Upper lobe of left lung (tissue), 4 donors: ENCODE measurements at regions not wholly inside any gene's neighbourhood (a gene's known extent, or its start where the extent isn't known, plus 50 kb on each side); places are given as distances from the start of the nearest gene placed in this dataset.

Experiments used
- CTCF ChIP-seq, 6 experiments: fragments of 450-650 bp in 4 of 6; fragments of 200-600 bp in 2 of 6; sonication (generic) in 2 of 6; IDR thresholded peaks; one replicate each; pipeline ENCODE4 v1.5.1; 2016 to 2019; ENCODE audit warnings: antibody characterized with exemption in 6 of 6
- EP300 ChIP-seq, 4 donors: sonication (generic); formaldehyde crosslinking; IDR thresholded peaks; one replicate each; pipeline ENCODE4 v1.5.1; 2017; ENCODE audit warnings: antibody characterized with exemption in 4 of 4, control low read depth in 2 of 4
- POLR2A ChIP-seq, 4 donors: fragments of 450-650 bp; IDR thresholded peaks; one replicate each; pipeline ENCODE4 v1.5.1; 2016 to 2017; ENCODE audit warnings: antibody characterized with exemption in 4 of 4, mild to moderate bottlenecking in 2 of 4
- POLR2AphosphoS5 ChIP-seq, 2 donors: sonication (generic); formaldehyde crosslinking; IDR thresholded peaks; one replicate each; pipeline ENCODE4 v1.5.1; 2017; ENCODE audit warnings: antibody characterized with exemption in 2 of 2

GRCh38 chr10:64731016-64731415 is 1209.8 kb downstream of the REEP3 start:
- no peak for TF ChIP-seq CTCF (IDR thresholded peaks at IDR 0.05)
- TF ChIP-seq POLR2A (IDR thresholded peaks at IDR 0.05): no peak
- no peak for TF ChIP-seq POLR2AphosphoS5 (IDR thresholded peaks at IDR 0.05)
- no peak for TF ChIP-seq EP300 (IDR thresholded peaks at IDR 0.05)
